ENCODE measurements at regions not wholly inside any gene's neighbourhood (a gene's known extent, or its start where the extent isn't known, plus 50 kb on each side); places are given as distances from the start of the nearest gene placed in this dataset.
A peak's percentile ranks its signal among the peaks of the same experiment; 100 is the strongest.

DNA sequence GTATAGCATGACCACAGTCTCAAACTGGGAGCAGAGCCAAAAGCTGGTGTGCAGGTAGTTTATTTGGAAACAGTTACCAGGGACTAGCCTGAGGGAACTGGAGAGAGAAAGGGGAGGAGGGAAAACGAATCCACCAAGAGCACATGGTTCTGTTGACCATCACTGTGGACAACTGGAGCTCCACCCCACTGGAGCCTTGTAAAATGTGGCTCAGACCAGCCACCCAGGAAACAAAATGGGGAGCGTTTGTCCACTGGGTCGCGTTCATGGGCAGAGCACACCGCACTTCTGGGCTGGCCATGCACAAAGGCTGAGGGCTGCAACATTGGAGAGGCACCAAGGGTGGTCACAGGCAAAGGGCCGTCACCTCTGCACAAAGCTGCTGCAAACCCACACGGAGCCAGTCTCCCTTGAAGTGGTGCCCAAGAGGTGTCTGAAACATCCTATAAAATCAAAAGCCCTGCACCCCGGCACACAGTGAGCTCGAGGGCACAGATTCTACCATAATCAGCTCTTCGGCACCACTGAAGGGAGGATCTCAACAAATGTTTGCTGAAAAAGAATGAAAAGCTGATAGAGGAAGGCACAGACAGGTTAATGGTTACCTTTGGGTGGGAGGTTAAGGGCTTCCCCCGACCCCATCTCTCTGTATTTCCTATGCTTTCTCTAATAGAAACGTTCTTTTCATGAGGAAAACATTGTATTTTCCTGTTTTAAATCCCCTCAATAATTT lies 192.9 kb downstream of the INHBB start (continued):
- TF ChIP-seq, protein P1, sequence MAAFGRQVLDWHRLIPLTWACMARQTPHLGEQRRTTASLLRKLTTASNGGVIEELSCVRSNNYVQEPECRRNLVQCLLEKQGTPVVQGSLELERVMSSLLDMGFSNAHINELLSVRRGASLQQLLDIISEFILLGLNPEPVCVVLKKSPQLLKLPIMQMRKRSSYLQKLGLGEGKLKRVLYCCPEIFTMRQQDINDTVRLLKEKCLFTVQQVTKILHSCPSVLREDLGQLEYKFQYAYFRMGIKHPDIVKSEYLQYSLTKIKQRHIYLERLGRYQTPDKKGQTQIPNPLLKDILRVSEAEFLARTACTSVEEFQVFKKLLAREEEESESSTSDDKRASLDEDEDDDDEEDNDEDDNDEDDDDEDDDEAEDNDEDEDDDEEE (CRISPR knock-in tag; IDR thresholded peaks at IDR 0.05), result peak; percentile 74; the same call in 1 of the 2 replicates
- TF ChIP-seq ZNF101 (CRISPR knock-in tag; IDR thresholded peaks at IDR 0.05; ENCODE audit: borderline replicate concordance, low read depth), result no peak
- TF ChIP-seq JUN (CRISPR knock-in tag; IDR thresholded peaks at IDR 0.05), result 0 out of 2 replicates have a peak, but pooled peaks have one; percentile 27
- TF ChIP-seq ZNF709 (CRISPR knock-in tag; IDR thresholded peaks at IDR 0.05), result 0 out of 2 replicates have a peak, but pooled peaks have one; percentile 76
- TF ChIP-seq PITX1 (CRISPR knock-in tag; IDR thresholded peaks at IDR 0.05), result no peak
- TF ChIP-seq NRL (CRISPR knock-in tag; IDR thresholded peaks at IDR 0.05; ENCODE audit: borderline replicate concordance), result peak; percentile 84
- TF ChIP-seq ZNF841 (CRISPR knock-in tag; IDR thresholded peaks at IDR 0.05; ENCODE audit: borderline replicate concordance), result no peak
- TF ChIP-seq ZNF543 (CRISPR knock-in tag; IDR thresholded peaks at IDR 0.05), result 0 out of 2 replicates have a peak, but pooled peaks have one; percentile 54
- no peak; the same call in 1 of the 2 replicates for TF ChIP-seq KMT2A (CRISPR knock-in tag; IDR thresholded peaks at IDR 0.05)
- TF ChIP-seq MYC (CRISPR knock-in tag; IDR thresholded peaks at IDR 0.05; ENCODE audit: borderline replicate concordance), result peak; percentile 62
- TF ChIP-seq, protein P2, sequence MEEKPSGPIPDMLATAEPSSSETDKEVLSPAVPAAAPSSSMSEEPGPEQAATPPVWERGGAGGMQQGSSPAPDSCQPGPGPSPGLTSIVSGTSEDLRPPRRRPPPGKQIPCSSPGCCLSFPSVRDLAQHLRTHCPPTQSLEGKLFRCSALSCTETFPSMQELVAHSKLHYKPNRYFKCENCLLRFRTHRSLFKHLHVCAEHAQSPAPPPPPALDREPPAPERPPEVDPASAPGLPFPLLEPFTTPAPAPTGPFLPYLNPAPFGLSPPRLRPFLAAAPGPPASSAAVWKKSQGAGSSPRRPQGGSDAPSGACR (CRISPR knock-in tag; IDR thresholded peaks at IDR 0.05), result no peak
- no peak for TF ChIP-seq NFYC (CRISPR knock-in tag; IDR thresholded peaks at IDR 0.05)
- TF ChIP-seq ZSCAN29 (CRISPR knock-in tag; conservative IDR thresholded peaks at IDR 0.05), result 0 out of 2 replicates have a peak, but pooled peaks have one; percentile 41
- TF ChIP-seq, protein P3, sequence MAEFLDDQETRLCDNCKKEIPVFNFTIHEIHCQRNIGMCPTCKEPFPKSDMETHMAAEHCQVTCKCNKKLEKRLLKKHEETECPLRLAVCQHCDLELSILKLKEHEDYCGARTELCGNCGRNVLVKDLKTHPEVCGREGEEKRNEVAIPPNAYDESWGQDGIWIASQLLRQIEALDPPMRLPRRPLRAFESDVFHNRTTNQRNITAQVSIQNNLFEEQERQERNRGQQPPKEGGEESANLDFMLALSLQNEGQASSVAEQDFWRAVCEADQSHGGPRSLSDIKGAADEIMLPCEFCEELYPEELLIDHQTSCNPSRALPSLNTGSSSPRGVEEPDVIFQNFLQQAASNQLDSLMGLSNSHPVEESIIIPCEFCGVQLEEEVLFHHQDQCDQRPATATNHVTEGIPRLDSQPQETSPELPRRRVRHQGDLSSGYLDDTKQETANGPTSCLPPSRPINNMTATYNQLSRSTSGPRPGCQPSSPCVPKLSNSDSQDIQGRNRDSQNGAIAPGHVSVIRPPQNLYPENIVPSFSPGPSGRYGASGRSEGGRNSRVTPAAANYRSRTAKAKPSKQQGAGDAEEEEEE (CRISPR knock-in tag; IDR thresholded peaks at IDR 0.05; ENCODE audit: borderline replicate concordance), result no peak
- no peak for TF ChIP-seq ZNF567 (CRISPR knock-in tag; IDR thresholded peaks at IDR 0.05; ENCODE audit: borderline replicate concordance)
- TF ChIP-seq ZNF121 (CRISPR knock-in tag; IDR thresholded peaks at IDR 0.05), result no peak
- no peak for TF ChIP-seq TSC22D2 (CRISPR knock-in tag; IDR thresholded peaks at IDR 0.05; ENCODE audit: borderline replicate concordance)
- peak; percentile 8; the same call in 1 of the 2 replicates for TF ChIP-seq ZNF430 (CRISPR knock-in tag; IDR thresholded peaks at IDR 0.05)
- 0 out of 2 replicates have a peak, but pooled peaks have one; percentile 38 for TF ChIP-seq ZNF34 (CRISPR knock-in tag; IDR thresholded peaks at IDR 0.05; ENCODE audit: borderline replicate concordance)
- TF ChIP-seq CREM (IDR thresholded peaks at IDR 0.05), result no peak
- TF ChIP-seq CREM (CRISPR knock-in tag; IDR thresholded peaks at IDR 0.05), result no peak
- no peak for TF ChIP-seq NFE2L2 (IDR thresholded peaks at IDR 0.05; ENCODE audit: low read length)
- TF ChIP-seq, protein P4, sequence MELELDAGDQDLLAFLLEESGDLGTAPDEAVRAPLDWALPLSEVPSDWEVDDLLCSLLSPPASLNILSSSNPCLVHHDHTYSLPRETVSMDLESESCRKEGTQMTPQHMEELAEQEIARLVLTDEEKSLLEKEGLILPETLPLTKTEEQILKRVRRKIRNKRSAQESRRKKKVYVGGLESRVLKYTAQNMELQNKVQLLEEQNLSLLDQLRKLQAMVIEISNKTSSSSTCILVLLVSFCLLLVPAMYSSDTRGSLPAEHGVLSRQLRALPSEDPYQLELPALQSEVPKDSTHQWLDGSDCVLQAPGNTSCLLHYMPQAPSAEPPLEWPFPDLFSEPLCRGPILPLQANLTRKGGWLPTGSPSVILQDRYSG (CRISPR knock-in tag; IDR thresholded peaks at IDR 0.05), result no peak
- TF ChIP-seq ZNF788 (CRISPR knock-in tag; IDR thresholded peaks at IDR 0.05; ENCODE audit: borderline replicate concordance), result peak; percentile 51; the same call in 1 of the 2 replicates
- TF ChIP-seq PTBP1 (IDR thresholded peaks at IDR 0.05; ENCODE audit: low read depth, low read length, poor library complexity, severe bottlenecking), result no peak
